ENCODE measurements at regions not wholly inside any gene's neighbourhood (a gene's known extent, or its start where the extent isn't known, plus 50 kb on each side); places are given as distances from the start of the nearest gene placed in this dataset.

DNA sequence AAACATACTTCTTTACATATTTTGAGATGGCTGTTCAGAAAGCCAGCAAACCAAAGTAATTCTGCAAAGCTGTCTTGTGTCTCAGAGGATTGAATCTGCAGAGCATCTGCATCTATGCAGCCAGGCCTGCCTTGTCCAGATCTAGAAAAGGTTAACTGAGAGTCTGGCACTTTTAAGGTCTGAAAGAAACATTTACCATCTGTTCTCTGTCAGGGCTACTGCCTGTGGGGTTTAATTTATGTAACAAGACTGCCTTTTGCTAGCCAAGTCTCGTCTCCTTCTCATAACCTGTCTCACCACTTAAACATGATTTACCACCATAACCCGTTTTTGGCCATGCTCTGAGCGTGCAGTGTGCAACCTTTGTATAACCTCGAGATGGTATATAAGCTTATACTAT, 194.2 kb downstream of the SYT10 start:
- BruUV-seq (replicated peaks) = no TSS peak
- WGBS (ENCODE audit: insufficient coverage, low coverage, missing lambda C conversion rate) = 1% methylated on average over 4 of the region's 4 CpGs
- TF ChIP-seq, protein P1, sequence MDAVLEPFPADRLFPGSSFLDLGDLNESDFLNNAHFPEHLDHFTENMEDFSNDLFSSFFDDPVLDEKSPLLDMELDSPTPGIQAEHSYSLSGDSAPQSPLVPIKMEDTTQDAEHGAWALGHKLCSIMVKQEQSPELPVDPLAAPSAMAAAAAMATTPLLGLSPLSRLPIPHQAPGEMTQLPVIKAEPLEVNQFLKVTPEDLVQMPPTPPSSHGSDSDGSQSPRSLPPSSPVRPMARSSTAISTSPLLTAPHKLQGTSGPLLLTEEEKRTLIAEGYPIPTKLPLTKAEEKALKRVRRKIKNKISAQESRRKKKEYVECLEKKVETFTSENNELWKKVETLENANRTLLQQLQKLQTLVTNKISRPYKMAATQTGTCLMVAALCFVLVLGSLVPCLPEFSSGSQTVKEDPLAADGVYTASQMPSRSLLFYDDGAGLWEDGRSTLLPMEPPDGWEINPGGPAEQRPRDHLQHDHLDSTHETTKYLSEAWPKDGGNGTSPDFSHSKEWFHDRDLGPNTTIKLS (IDR thresholded peaks at IDR 0.05; ENCODE audit: borderline replicate concordance, low read depth) = no peak

DNA sequence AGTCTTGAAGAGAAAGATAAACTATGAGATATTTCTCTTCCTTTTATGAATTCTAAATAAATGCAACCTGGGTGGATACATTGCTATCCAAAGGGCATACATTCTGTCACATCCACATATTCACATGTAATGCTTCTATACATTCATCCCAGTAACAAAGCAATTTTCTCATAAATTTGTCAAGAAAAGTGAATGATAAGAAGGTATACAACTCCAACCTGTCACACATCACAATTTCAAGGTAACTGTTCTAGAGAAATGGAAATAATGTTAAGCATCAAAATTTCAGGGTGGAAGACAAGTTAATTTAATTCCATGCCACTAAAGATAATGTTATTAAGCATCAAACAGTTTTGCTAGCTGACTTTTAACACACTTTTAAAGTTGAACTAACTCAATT, 212.9 kb downstream of the SYT10 start:
- Histone ChIP-seq H3K4me1 (replicated peaks in 1 of 2; ENCODE audit: control insufficient read depth in 2 of 2, insufficient read depth in 2 of 2, low read length in 2 of 2) (no peaks in the 10 kb centered on the region), H3K9me3 (replicated peaks; ENCODE audit: control insufficient read depth, insufficient read depth, low read depth, low read length) (no peaks in the 10 kb centered on the region), H3K9me1 (ENCODE audit: control insufficient read depth, insufficient read depth, low read length) (no peaks in the 10 kb centered on the region), H4K20me1 (replicated peaks; ENCODE audit: control insufficient read depth, insufficient read depth, low read length) (no peaks in the 10 kb centered on the region), H3K9ac (ENCODE audit: insufficient read depth in 1 of 2, low read depth in 2 of 2, low read length in 2 of 2) (no peak overlapping the region), H3K4me2 (ENCODE audit: insufficient read depth, low read length) (no peak overlapping the region), H3K27me3 (ENCODE audit: control insufficient read depth in 2 of 2, insufficient read depth in 2 of 2, low read length in 2 of 2) (no peaks in the 10 kb centered on the region), H3K27ac (ENCODE audit: extremely low read depth, low read depth, low read length) (no peak overlapping the region), H3K4me3 (no peak overlapping the region), H2AFZ (ENCODE audit: low read depth, low read length) (no peak overlapping the region), H3K79me2 (ENCODE audit: control insufficient read depth, insufficient read depth, low read length) (no peaks in the 10 kb centered on the region), H3K36me3 (ENCODE audit: control insufficient read depth, insufficient read depth, low read length) (no peaks in the 10 kb centered on the region)
- CTCF ChIA-PET (ENCODE audit: low intra/inter-chr PET ratio) = no interaction called here
- POLR2A ChIA-PET = no interaction called here
- DNase-seq (ENCODE audit: extremely low read depth in 1 of 4, low spot score in 3 of 4) = no peak
- ATAC-seq = no peak
- FAIRE-seq = peak; percentile 6
- intact Hi-C loops (cut with micrococcal nuclease) (no loop called here), in situ Hi-C loops (cut with MboI) (no loop called here)
- BruUV-seq (replicated peaks) = no TSS peak
- TF ChIP-seq, protein P2, sequence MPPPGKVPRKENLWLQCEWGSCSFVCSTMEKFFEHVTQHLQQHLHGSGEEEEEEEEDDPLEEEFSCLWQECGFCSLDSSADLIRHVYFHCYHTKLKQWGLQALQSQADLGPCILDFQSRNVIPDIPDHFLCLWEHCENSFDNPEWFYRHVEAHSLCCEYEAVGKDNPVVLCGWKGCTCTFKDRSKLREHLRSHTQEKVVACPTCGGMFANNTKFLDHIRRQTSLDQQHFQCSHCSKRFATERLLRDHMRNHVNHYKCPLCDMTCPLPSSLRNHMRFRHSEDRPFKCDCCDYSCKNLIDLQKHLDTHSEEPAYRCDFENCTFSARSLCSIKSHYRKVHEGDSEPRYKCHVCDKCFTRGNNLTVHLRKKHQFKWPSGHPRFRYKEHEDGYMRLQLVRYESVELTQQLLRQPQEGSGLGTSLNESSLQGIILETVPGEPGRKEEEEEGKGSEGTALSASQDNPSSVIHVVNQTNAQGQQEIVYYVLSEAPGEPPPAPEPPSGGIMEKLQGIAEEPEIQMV (tag; conservative IDR thresholded peaks at IDR 0.05; ENCODE audit: low read depth) = no peak
- TF ChIP-seq PHTF2 (CRISPR knock-in tag; IDR thresholded peaks at IDR 0.05) = no peak
- TF ChIP-seq MAZ (CRISPR knock-in tag; conservative IDR thresholded peaks at IDR 0.05 in 1 of 2, IDR thresholded peaks at IDR 0.05 in 1 of 2) = no peak
- TF ChIP-seq, protein P3, sequence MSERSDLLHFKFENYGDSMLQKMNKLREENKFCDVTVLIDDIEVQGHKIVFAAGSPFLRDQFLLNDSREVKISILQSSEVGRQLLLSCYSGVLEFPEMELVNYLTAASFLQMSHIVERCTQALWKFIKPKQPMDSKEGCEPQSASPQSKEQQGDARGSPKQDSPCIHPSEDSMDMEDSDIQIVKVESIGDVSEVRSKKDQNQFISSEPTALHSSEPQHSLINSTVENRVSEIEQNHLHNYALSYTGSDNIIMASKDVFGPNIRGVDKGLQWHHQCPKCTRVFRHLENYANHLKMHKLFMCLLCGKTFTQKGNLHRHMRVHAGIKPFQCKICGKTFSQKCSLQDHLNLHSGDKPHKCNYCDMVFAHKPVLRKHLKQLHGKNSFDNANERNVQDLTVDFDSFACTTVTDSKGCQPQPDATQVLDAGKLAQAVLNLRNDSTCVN (CRISPR knock-in tag; IDR thresholded peaks at IDR 0.05) = no peak
- no peak for TF ChIP-seq CXXC5 (CRISPR knock-in tag; IDR thresholded peaks at IDR 0.05)
- TF ChIP-seq ZNF695 (CRISPR knock-in tag; IDR thresholded peaks at IDR 0.05) = no peak
- TF ChIP-seq, protein P4, sequence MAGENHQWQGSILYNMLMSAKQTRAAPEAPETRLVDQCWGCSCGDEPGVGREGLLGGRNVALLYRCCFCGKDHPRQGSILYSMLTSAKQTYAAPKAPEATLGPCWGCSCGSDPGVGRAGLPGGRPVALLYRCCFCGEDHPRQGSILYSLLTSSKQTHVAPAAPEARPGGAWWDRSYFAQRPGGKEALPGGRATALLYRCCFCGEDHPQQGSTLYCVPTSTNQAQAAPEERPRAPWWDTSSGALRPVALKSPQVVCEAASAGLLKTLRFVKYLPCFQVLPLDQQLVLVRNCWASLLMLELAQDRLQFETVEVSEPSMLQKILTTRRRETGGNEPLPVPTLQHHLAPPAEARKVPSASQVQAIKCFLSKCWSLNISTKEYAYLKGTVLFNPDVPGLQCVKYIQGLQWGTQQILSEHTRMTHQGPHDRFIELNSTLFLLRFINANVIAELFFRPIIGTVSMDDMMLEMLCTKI (IDR thresholded peaks at IDR 0.05; ENCODE audit: partially characterized antibody) = no peak

More for the DNA sequence above, 194.2 kb downstream of the SYT10 start:
- H3K27me3 ChIP-seq (ENCODE audit: control insufficient read depth in 2 of 2, insufficient read depth in 2 of 2, low read length in 2 of 2) = no peaks in the 10 kb centered on the region
- H4K20me1 ChIP-seq (replicated peaks; ENCODE audit: control insufficient read depth, insufficient read depth, low read length) = no peaks in the 10 kb centered on the region
- POLR2A ChIA-PET = no interaction called here
- H3K4me2 ChIP-seq (ENCODE audit: insufficient read depth, low read length) = no peak overlapping the region
- H3K36me3 ChIP-seq (ENCODE audit: control insufficient read depth, insufficient read depth, low read length) = no peaks in the 10 kb centered on the region
- no peak for FAIRE-seq
- CTCF ChIA-PET (ENCODE audit: low intra/inter-chr PET ratio) = no interaction called here
- H3K9me3 ChIP-seq (replicated peaks; ENCODE audit: control insufficient read depth, insufficient read depth, low read depth, low read length) = no peaks in the 10 kb centered on the region
- no peak overlapping the region for H3K4me3 ChIP-seq
- H3K9ac ChIP-seq (ENCODE audit: insufficient read depth in 1 of 2, low read depth in 2 of 2, low read length in 2 of 2) = no peak overlapping the region
- H3K27ac ChIP-seq (ENCODE audit: extremely low read depth, low read depth, low read length) = no peak overlapping the region
- H3K4me1 ChIP-seq (replicated peaks in 1 of 2; ENCODE audit: control insufficient read depth in 2 of 2, insufficient read depth in 2 of 2, low read length in 2 of 2) = no peaks in the 10 kb centered on the region
- no peaks in the 10 kb centered on the region for H3K79me2 ChIP-seq (ENCODE audit: control insufficient read depth, insufficient read depth, low read length)
- no peak for DNase-seq (ENCODE audit: extremely low read depth in 1 of 4, low spot score in 3 of 4)
- H2AFZ ChIP-seq (ENCODE audit: low read depth, low read length) = no peak overlapping the region
- intact Hi-C loops (cut with micrococcal nuclease) (no loop called here), in situ Hi-C loops (cut with MboI) (no loop called here)
- no peak for ATAC-seq
- H3K9me1 ChIP-seq (ENCODE audit: control insufficient read depth, insufficient read depth, low read length) = no peaks in the 10 kb centered on the region

Measured in K562 (cell line).